HL-60 (cell line): ENCODE measurements at regions not wholly inside any gene's neighbourhood (a gene's known extent, or its start where the extent isn't known, plus 50 kb on each side); places are given as distances from the start of the nearest gene placed in this dataset.

Source experiments
- CTCF ChIP-seq: IDR thresholded peaks from one replicate; pipeline ENCODE4 v1.5.1; 2011; ENCODE audit warnings: low read length, control low read depth, inconsistent platforms; ENCODE audit not compliant: insufficient read depth
- GABPA ChIP-seq: IDR thresholded peaks from 2 replicates; pipeline ENCODE4 v1.6.1; 2012; ENCODE audit warnings: low read depth
- POLR2AphosphoS5 ChIP-seq: IDR thresholded peaks from 2 replicates; pipeline ENCODE4 v1.6.1; 2012; ENCODE audit warnings: low read depth
- REST ChIP-seq: IDR thresholded peaks from 2 replicates; pipeline ENCODE4 v1.6.1; 2012; ENCODE audit warnings: low read depth; ENCODE audit not compliant: insufficient replicate concordance

- TF ChIP-seq CTCF = no peak
- TF ChIP-seq REST = no peak
- TF ChIP-seq GABPA = no peak
- TF ChIP-seq POLR2AphosphoS5 = no peak
These were observed 446.6 kb upstream of the ASIC2 start for GRCh38 chr17:33739714-33740113.
